ENCODE measurements at regions not wholly inside any gene's neighbourhood (a gene's known extent, or its start where the extent isn't known, plus 50 kb on each side); places are given as distances from the start of the nearest gene placed in this dataset.

DNA sequence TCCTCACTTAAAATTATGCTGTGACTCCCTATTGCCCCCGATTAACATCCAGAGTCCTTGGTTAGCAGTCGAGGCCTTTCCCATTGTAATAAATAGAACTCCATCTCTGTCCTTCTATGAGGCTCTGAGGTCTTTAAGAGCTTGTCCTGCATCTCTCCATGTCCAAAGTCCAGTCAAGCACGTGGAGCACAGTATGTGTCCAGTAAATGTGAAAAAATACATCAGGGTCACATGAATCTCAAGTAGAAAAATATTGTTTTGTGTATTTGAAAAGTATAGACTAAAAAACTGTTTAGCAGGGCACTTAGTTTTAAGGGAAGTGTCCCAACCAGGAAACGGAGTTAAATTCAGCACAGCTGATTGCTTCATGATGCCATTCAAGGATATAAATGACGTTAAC is 298.8 kb upstream of the TENM4 start:
- WGBS (ENCODE audit: missing lambda C conversion rate) = 2% methylated on average over 5 of the region's 5 CpGs
- DNase-seq (ENCODE audit: low read depth in 1 of 2, low spot score in 1 of 2) (no peak), ATAC-seq (no peak), FAIRE-seq (no peak)
- CTCF ChIA-PET = no interaction called here
- Histone ChIP-seq H3K27ac (no peak overlapping the region), H3K4me1 (no peaks in the 10 kb centered on the region), H3K4me3 (no peak overlapping the region), H3K4me2 (no peak overlapping the region), H3K9me3 (no peaks in the 10 kb centered on the region)
- TF ChIP-seq EHF (CRISPR knock-in tag; IDR thresholded peaks at IDR 0.05) (no peak), RCOR1 (IDR thresholded peaks at IDR 0.05; ENCODE audit: low read depth, low read length) (no peak), FOXS1 (CRISPR knock-in tag; IDR thresholded peaks at IDR 0.05) (no peak)
- POLR2A ChIA-PET = no interaction called here

- 43% methylated on average over 5 of the region's 7 CpGs for WGBS (ENCODE audit: missing lambda C conversion rate)
- ChIA-PET CTCF (no interaction called here), POLR2A (no interaction called here)
- no peaks in the 10 kb centered on the region for H3K4me1 ChIP-seq
- no peak overlapping the region for H3K4me2 ChIP-seq
- DNase-seq (ENCODE audit: low read depth in 1 of 2, low spot score in 1 of 2) = no peak
- H3K27ac ChIP-seq = no peak overlapping the region
- no peak for FAIRE-seq
- no peaks in the 10 kb centered on the region for H3K9me3 ChIP-seq
- no peak overlapping the region for H3K4me3 ChIP-seq
- no peak for ATAC-seq
- TF ChIP-seq POLR2A (IDR thresholded peaks at IDR 0.05; ENCODE audit: low read length) (no peak), PBX3 (IDR thresholded peaks at IDR 0.05) (no peak), NFE2L2 (conservative IDR thresholded peaks at IDR 0.05; ENCODE audit: low read length) (no peak), MAZ (IDR thresholded peaks at IDR 0.05; ENCODE audit: borderline replicate concordance, low read depth, low read length) (no peak), NR3C1 (IDR thresholded peaks at IDR 0.05) (no peak), HOXB5 (CRISPR knock-in tag; IDR thresholded peaks at IDR 0.05) (no peak), ZC3H11A (IDR thresholded peaks at IDR 0.05) (no peak)
- TF ChIP-seq, protein P1, sequence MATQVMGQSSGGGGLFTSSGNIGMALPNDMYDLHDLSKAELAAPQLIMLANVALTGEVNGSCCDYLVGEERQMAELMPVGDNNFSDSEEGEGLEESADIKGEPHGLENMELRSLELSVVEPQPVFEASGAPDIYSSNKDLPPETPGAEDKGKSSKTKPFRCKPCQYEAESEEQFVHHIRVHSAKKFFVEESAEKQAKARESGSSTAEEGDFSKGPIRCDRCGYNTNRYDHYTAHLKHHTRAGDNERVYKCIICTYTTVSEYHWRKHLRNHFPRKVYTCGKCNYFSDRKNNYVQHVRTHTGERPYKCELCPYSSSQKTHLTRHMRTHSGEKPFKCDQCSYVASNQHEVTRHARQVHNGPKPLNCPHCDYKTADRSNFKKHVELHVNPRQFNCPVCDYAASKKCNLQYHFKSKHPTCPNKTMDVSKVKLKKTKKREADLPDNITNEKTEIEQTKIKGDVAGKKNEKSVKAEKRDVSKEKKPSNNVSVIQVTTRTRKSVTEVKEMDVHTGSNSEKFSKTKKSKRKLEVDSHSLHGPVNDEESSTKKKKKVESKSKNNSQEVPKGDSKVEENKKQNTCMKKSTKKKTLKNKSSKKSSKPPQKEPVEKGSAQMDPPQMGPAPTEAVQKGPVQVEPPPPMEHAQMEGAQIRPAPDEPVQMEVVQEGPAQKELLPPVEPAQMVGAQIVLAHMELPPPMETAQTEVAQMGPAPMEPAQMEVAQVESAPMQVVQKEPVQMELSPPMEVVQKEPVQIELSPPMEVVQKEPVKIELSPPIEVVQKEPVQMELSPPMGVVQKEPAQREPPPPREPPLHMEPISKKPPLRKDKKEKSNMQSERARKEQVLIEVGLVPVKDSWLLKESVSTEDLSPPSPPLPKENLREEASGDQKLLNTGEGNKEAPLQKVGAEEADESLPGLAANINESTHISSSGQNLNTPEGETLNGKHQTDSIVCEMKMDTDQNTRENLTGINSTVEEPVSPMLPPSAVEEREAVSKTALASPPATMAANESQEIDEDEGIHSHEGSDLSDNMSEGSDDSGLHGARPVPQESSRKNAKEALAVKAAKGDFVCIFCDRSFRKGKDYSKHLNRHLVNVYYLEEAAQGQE (IDR thresholded peaks at IDR 0.05) = no peak
These were observed 286.4 kb upstream of the TENM4 start for GRCh38 chr11:79727221-79727620.

- CTCF ChIA-PET = no interaction called here
- no peak for FAIRE-seq
- POLR2A ChIA-PET = no interaction called here
These were observed 279.3 kb upstream of the TENM4 start for GRCh38 chr11:79720115-79720514.

GRCh38 chr11:79708319-79708932 is 267.6 kb upstream of the TENM4 start:
- CTCF ChIA-PET = interaction anchor here (0.8 to 1.1 kb wide), 3 partner anchors 338 to 1528 kb away, joined by 3 read pairs; no protein-coding TSS in a partner anchor
- H3K4me1 ChIP-seq = no peaks in the 10 kb centered on the region
- DNase-seq (ENCODE audit: low read depth in 1 of 2, low spot score in 1 of 2) = peak; percentile 3 to 31
- no peaks in the 10 kb centered on the region; the same call in 2 of the 3 replicates for H3K9me3 ChIP-seq
- 3% methylated on average over 10 of the region's 10 CpGs for WGBS (ENCODE audit: missing lambda C conversion rate)
- no peak overlapping the region for H3K4me3 ChIP-seq
- no peak overlapping the region for H3K27ac ChIP-seq
- H3K4me2 ChIP-seq = no peak overlapping the region
- FAIRE-seq = no peak
- POLR2A ChIA-PET = no interaction called here
- ATAC-seq = peak in 1 of 2 experiments; percentile 65; a peak in 4 of 6 replicates
- TF ChIP-seq RFX5 (IDR thresholded peaks at IDR 0.05) (no peak), EHF (CRISPR knock-in tag; IDR thresholded peaks at IDR 0.05) (no peak), RAD21 (conservative IDR thresholded peaks at IDR 0.05 in 1 of 2, IDR thresholded peaks at IDR 0.05 in 1 of 2) (peak; percentile 37 to 61; a peak in 3 of 5 replicates), CTCF (IDR thresholded peaks at IDR 0.05) (peak; percentile 23; the same call in 1 of the 3 replicates), CHD4 (IDR thresholded peaks at IDR 0.05; ENCODE audit: borderline replicate concordance) (no peak), MAX (IDR thresholded peaks at IDR 0.05) (no peak), CBX8 (IDR thresholded peaks at IDR 0.05) (no peak), CEBPB (IDR thresholded peaks at IDR 0.05) (no peak), HOXA7 (CRISPR knock-in tag; IDR thresholded peaks at IDR 0.05) (no peak), SMC3 (IDR thresholded peaks at IDR 0.05) (0 out of 3 replicates have a peak, but pooled peaks have one; percentile 12), RNF2 (IDR thresholded peaks at IDR 0.05; ENCODE audit: borderline replicate concordance, low read depth) (no peak), NR3C1 (IDR thresholded peaks at IDR 0.05) (no peak)
- TF ChIP-seq, protein P2, sequence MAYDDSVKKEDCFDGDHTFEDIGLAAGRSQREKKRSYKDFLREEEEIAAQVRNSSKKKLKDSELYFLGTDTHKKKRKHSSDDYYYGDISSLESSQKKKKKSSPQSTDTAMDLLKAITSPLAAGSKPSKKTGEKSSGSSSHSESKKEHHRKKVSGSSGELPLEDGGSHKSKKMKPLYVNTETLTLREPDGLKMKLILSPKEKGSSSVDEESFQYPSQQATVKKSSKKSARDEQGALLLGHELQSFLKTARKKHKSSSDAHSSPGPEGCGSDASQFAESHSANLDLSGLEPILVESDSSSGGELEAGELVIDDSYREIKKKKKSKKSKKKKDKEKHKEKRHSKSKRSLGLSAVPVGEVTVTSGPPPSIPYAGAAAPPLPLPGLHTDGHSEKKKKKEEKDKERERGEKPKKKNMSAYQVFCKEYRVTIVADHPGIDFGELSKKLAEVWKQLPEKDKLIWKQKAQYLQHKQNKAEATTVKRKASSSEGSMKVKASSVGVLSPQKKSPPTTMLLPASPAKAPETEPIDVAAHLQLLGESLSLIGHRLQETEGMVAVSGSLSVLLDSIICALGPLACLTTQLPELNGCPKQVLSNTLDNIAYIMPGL (CRISPR knock-in tag; IDR thresholded peaks at IDR 0.05; ENCODE audit: borderline replicate concordance) = no peak

More at GRCh38 chr11:79720115-79720514, 279.3 kb upstream of the TENM4 start:
- Histone ChIP-seq H3K9me3 (no peaks in the 10 kb centered on the region), H3K4me2 (no peak overlapping the region), H3K27ac (no peak overlapping the region), H3K4me1 (no peaks in the 10 kb centered on the region), H3K4me3 (no peak overlapping the region)
- 8% methylated on average over 2 of the region's 2 CpGs for WGBS (ENCODE audit: missing lambda C conversion rate)
- ATAC-seq = no peak
- DNase-seq (ENCODE audit: low read depth in 1 of 2, low spot score in 1 of 2) = no peak
- TF ChIP-seq FOSL2 (IDR thresholded peaks at IDR 0.05) (no peak), FOSL2 (CRISPR knock-in tag; IDR thresholded peaks at IDR 0.05) (no peak)
